Astrocyte (in vitro differentiated cells and primary cell): ENCODE measurements at regions not wholly inside any gene's neighbourhood (a gene's known extent, or its start where the extent isn't known, plus 50 kb on each side); places are given as distances from the start of the nearest gene placed in this dataset.

Experiments used
- EZH2 ChIP-seq: IDR thresholded peaks from 2 replicates; pipeline ENCODE4 v1.6.1; 2012; ENCODE audit warnings: mild to moderate bottlenecking, low read length, inconsistent platforms; ENCODE audit not compliant: insufficient read depth
- TF ChIP-seq, protein P1 (sequence below): IDR thresholded peaks from 2 replicates; pipeline ENCODE4 v1.5.1; 2011; ENCODE audit warnings: low read depth, mild to moderate bottlenecking, inconsistent platforms, low read length, moderate library complexity; ENCODE audit not compliant: insufficient read depth

- no peak for TF ChIP-seq EZH2
- TF ChIP-seq, protein P1, sequence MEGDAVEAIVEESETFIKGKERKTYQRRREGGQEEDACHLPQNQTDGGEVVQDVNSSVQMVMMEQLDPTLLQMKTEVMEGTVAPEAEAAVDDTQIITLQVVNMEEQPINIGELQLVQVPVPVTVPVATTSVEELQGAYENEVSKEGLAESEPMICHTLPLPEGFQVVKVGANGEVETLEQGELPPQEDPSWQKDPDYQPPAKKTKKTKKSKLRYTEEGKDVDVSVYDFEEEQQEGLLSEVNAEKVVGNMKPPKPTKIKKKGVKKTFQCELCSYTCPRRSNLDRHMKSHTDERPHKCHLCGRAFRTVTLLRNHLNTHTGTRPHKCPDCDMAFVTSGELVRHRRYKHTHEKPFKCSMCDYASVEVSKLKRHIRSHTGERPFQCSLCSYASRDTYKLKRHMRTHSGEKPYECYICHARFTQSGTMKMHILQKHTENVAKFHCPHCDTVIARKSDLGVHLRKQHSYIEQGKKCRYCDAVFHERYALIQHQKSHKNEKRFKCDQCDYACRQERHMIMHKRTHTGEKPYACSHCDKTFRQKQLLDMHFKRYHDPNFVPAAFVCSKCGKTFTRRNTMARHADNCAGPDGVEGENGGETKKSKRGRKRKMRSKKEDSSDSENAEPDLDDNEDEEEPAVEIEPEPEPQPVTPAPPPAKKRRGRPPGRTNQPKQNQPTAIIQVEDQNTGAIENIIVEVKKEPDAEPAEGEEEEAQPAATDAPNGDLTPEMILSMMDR, result no peak
Measured at GRCh38 chr20:52476074-52476750, 284.6 kb upstream of the ZFP64 start.
